SU-DHL-6 (cell line): ENCODE measurements at regions not wholly inside any gene's neighbourhood (a gene's known extent, or its start where the extent isn't known, plus 50 kb on each side); places are given as distances from the start of the nearest gene placed in this dataset.

Experiments used
- H2AFZ ChIP-seq: fragments of 200-600 bp; sonication (generic); 2 replicates; pipeline ENCODE4 v1.6.1; 2014; ENCODE audit warnings: low read depth, mild to moderate bottlenecking, moderate library complexity, mixed read lengths, antibody characterized with exemption, low read length; ENCODE audit not compliant: severe bottlenecking
- H3F3A ChIP-seq: fragments of 200-600 bp; shearing (Covaris generic); 2 replicates; pipeline ENCODE4 v1.6.0; 2016; ENCODE audit warnings: antibody characterized with exemption, mild to moderate bottlenecking; ENCODE audit not compliant: insufficient read depth
- H3K27ac ChIP-seq: fragments of 200-600 bp; sonication (generic); 2 replicates; pipeline ENCODE4 v1.5.1; 2016; ENCODE audit warnings: low read depth, mild to moderate bottlenecking, low read length, moderate library complexity, mixed read lengths
- H3K27me3 ChIP-seq: fragments of 200-600 bp; sonication (generic), shearing (Covaris generic); 2 replicates; pipeline ENCODE4 v1.6.0; 2014; ENCODE audit warnings: mild to moderate bottlenecking, low read length
- H3K36me3 ChIP-seq: fragments of 200-600 bp; sonication (generic); 2 replicates; pipeline ENCODE4 v1.6.1; 2014; ENCODE audit warnings: mild to moderate bottlenecking, low read length, mixed read lengths
- H3K4me2 ChIP-seq: fragments of 300-600, 200-600 bp; shearing (Covaris generic), sonication (generic); 2 replicates; pipeline ENCODE4 v1.6.0; 2014; ENCODE audit warnings: low read length, low read depth, mild to moderate bottlenecking; ENCODE audit not compliant: poor library complexity, severe bottlenecking
- H3K4me3 ChIP-seq: fragments of 200-600 bp; sonication (generic); 2 replicates; pipeline ENCODE4 v1.5.1; 2014; ENCODE audit warnings: antibody characterized with exemption, low read length, mild to moderate bottlenecking, mixed read lengths; ENCODE audit not compliant: insufficient read depth, poor library complexity, severe bottlenecking
- H3K79me2 ChIP-seq: fragments of 200-600 bp; sonication (generic); 2 replicates; pipeline ENCODE4 v1.6.1; 2014; ENCODE audit warnings: mild to moderate bottlenecking, low read length, moderate library complexity; ENCODE audit not compliant: insufficient read depth
- H3K9ac ChIP-seq: fragments of 200-600 bp; sonication (generic); 2 replicates; pipeline ENCODE4 v1.7.0; 2014; ENCODE audit warnings: mild to moderate bottlenecking, low read length
- H3K9me2 ChIP-seq: fragments of 200-600 bp; sonication (generic); replicated peaks from 2 replicates; pipeline ENCODE4 v1.6.1; 2014; ENCODE audit warnings: low read length; ENCODE audit not compliant: insufficient read depth
- H3K9me3 ChIP-seq: fragments of 200-600 bp; sonication (generic); 2 replicates; pipeline ENCODE4 v1.6.1; 2014; ENCODE audit warnings: low read length, mixed read lengths; ENCODE audit not compliant: insufficient read depth
- H4K20me1 ChIP-seq: fragments of 200-600 bp; sonication (generic); 2 replicates; pipeline ENCODE4 v1.6.1; 2014; ENCODE audit warnings: low read depth, mild to moderate bottlenecking, antibody characterized with exemption, low read length, moderate library complexity, mixed read lengths
- EZH2phosphoT487 ChIP-seq: fragments of 200-600 bp; sonication (generic), shearing (Covaris generic); conservative IDR thresholded peaks from 2 replicates; pipeline ENCODE4 v1.6.1; 2018; ENCODE audit warnings: mild to moderate bottlenecking, antibody characterized with exemption, low read length, moderate library complexity, mixed read lengths
- TF ChIP-seq, protein P1 (sequence below): fragments of 200-600 bp; sonication (generic); IDR thresholded peaks from one replicate; pipeline ENCODE4 v1.5.1; 2017; ENCODE audit warnings: antibody characterized with exemption, mild to moderate bottlenecking, low read length, moderate library complexity; ENCODE audit not compliant: insufficient read depth, poor library complexity, severe bottlenecking

DNA sequence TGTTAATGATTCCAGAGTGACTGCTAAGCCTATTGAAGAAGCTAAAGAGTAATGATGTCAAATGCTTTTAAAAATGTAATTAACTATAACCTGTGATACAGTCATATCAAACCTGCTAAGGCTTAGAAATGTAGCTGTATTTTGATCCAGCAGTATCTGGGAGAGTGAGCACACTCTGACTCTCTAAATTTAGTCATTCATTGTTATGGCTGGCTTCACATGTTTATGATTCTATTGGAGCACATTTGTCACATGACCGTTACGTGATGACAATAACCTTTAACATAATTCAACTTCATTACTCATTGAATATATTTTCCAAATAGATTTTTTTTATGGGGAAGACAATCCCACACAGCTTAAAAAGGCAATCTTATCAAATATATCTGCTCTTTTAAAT, 587.1 kb downstream of the LMO4 start:
- peaks cover 18% of the 10 kb centered on the region for H3K36me3 ChIP-seq
- H4K20me1 ChIP-seq, result no peaks in the 10 kb centered on the region
- H3K9ac ChIP-seq, result no peak overlapping the region
- H3K9me3 ChIP-seq, result peaks cover 13% of the 10 kb centered on the region; the same call in 1 of the 2 replicates
- no peaks in the 10 kb centered on the region for H3F3A ChIP-seq
- TF ChIP-seq, protein P1, sequence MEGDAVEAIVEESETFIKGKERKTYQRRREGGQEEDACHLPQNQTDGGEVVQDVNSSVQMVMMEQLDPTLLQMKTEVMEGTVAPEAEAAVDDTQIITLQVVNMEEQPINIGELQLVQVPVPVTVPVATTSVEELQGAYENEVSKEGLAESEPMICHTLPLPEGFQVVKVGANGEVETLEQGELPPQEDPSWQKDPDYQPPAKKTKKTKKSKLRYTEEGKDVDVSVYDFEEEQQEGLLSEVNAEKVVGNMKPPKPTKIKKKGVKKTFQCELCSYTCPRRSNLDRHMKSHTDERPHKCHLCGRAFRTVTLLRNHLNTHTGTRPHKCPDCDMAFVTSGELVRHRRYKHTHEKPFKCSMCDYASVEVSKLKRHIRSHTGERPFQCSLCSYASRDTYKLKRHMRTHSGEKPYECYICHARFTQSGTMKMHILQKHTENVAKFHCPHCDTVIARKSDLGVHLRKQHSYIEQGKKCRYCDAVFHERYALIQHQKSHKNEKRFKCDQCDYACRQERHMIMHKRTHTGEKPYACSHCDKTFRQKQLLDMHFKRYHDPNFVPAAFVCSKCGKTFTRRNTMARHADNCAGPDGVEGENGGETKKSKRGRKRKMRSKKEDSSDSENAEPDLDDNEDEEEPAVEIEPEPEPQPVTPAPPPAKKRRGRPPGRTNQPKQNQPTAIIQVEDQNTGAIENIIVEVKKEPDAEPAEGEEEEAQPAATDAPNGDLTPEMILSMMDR, result no peak
- TF ChIP-seq EZH2phosphoT487, result no peak
- H3K4me2 ChIP-seq, result no peak overlapping the region
- no peaks in the 10 kb centered on the region for H3K79me2 ChIP-seq
- H3K9me2 ChIP-seq, result no peaks in the 10 kb centered on the region
- no peak overlapping the region for H3K4me3 ChIP-seq
- H3K27ac ChIP-seq, result no peak overlapping the region
- no peaks in the 10 kb centered on the region for H3K27me3 ChIP-seq
- H2AFZ ChIP-seq, result no peak overlapping the region

- Histone ChIP-seq H3K4me2 (no peak overlapping the region), H3K27ac (no peak overlapping the region), H3K79me2 (no peaks in the 10 kb centered on the region), H3F3A (no peaks in the 10 kb centered on the region), H3K27me3 (no peaks in the 10 kb centered on the region), H3K4me3 (no peak overlapping the region), H3K9ac (no peak overlapping the region), H3K36me3 (peaks cover 18% of the 10 kb centered on the region), H3K9me2 (no peaks in the 10 kb centered on the region), H2AFZ (no peak overlapping the region), H3K9me3 (peaks cover 13% of the 10 kb centered on the region; the same call in 1 of the 2 replicates), H4K20me1 (no peaks in the 10 kb centered on the region)
- TF ChIP-seq, protein P1, result no peak
- no peak for TF ChIP-seq EZH2phosphoT487
These were observed 588.3 kb downstream of the LMO4 start for GRCh38 chr1:87916965-87917364.

DNA sequence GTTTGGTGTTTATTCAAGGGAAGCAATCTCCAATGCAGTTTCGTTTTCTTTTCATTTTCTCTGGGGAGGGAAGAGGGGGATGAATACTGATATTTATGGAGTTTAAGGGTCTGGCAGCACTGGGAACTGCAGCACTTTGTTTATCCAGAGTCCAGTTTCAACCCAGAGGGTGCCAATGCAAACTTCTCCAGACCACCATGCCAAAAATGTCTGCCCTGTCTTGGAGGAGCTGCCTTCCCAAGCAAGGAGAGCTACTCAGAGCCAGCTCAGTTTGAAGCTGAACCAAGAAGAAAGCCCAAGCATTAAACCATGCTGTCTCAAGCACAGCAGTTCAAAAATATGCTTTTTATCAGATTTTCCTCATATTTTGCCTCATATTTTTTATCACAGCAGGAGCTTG, 589.7 kb downstream of the LMO4 start:
- TF ChIP-seq, protein P1, result no peak
- TF ChIP-seq EZH2phosphoT487, result no peak
- no peak overlapping the region for H3K9ac ChIP-seq
- no peaks in the 10 kb centered on the region for H3K27me3 ChIP-seq
- no peaks in the 10 kb centered on the region for H3K79me2 ChIP-seq
- H3K27ac ChIP-seq, result no peak overlapping the region
- H2AFZ ChIP-seq, result no peak overlapping the region
- no peaks in the 10 kb centered on the region for H3F3A ChIP-seq
- H3K9me3 ChIP-seq, result peaks cover 5% of the 10 kb centered on the region; the same call in 1 of the 2 replicates
- H3K4me3 ChIP-seq, result no peak overlapping the region
- H3K36me3 ChIP-seq, result peaks cover 5% of the 10 kb centered on the region
- no peak overlapping the region for H3K4me2 ChIP-seq
- H4K20me1 ChIP-seq, result no peaks in the 10 kb centered on the region
- no peaks in the 10 kb centered on the region for H3K9me2 ChIP-seq
